OCI-LY7 (cell line): ENCODE measurements at regions not wholly inside any gene's neighbourhood (a gene's known extent, or its start where the extent isn't known, plus 50 kb on each side); places are given as distances from the start of the nearest gene placed in this dataset.

Experiments used
- BruUV-seq: library from RNA; stranded (reverse); fragments of 400-500 nt; replicated peaks from 2 replicates; lab custom pipeline; 2021; lab: Mats Ljungman, UMichigan
- CTCF ChIA-PET: fragments of 300-600 bp; sonication (Branson Sonifier 250); formaldehyde crosslinking; loops from one replicate; lab custom pipeline; 2022; ENCODE audit warnings: antibody characterized with exemption; ENCODE audit not compliant: unreplicated experiment; lab: Charles Lee
- POLR2A ChIA-PET: fragments of 300-600 bp; sonication (Branson Sonifier 250); formaldehyde crosslinking; loops from one replicate; lab custom pipeline; 2022; ENCODE audit warnings: antibody characterized with exemption; lab: Charles Lee
- DNase-seq: peaks from one replicate; pipeline ENCODE4 v3.0.0-alpha.2; 2015; ENCODE audit warnings: low spot score
- H2AFZ ChIP-seq: fragments of 200-600 bp; sonication (generic), shearing (Covaris generic); 2 replicates; pipeline ENCODE4 v1.6.1; 2014; ENCODE audit warnings: mild to moderate bottlenecking, antibody characterized with exemption, low read length, moderate library complexity
- H3K27ac ChIP-seq: fragments of 200-600 bp; sonication (generic); 2 replicates; pipeline ENCODE4 v1.5.1; 2014; ENCODE audit warnings: mixed run types, low read depth, mild to moderate bottlenecking, moderate library complexity, low read length, inconsistent platforms; ENCODE audit not compliant: poor library complexity, severe bottlenecking
- H3K36me3 ChIP-seq: fragments of 200-600 bp; sonication (generic); 2 replicates; pipeline ENCODE4 v1.6.1; 2014; ENCODE audit warnings: mild to moderate bottlenecking, antibody characterized with exemption, low read length, moderate library complexity, mixed read lengths; ENCODE audit not compliant: insufficient read depth
- H3K4me1 ChIP-seq: fragments of 200-600 bp; sonication (generic); 2 replicates; pipeline ENCODE4 v1.5.1; 2014; ENCODE audit warnings: mild to moderate bottlenecking, low read length; ENCODE audit not compliant: insufficient read depth, poor library complexity, severe bottlenecking
- H3K4me2 ChIP-seq: fragments of 200-600 bp; sonication (generic); 2 replicates; pipeline ENCODE4 v1.6.1; 2014; ENCODE audit warnings: mild to moderate bottlenecking, low read length
- H3K4me3 ChIP-seq: fragments of 200-600 bp; sonication (generic); 2 replicates; pipeline ENCODE4 v1.5.1; 2014; ENCODE audit warnings: mild to moderate bottlenecking, low read depth, low read length; ENCODE audit not compliant: poor library complexity, severe bottlenecking
- H3K79me2 ChIP-seq: fragments of 200-600 bp; sonication (generic); 2 replicates; pipeline ENCODE4 v1.6.1; 2016; ENCODE audit warnings: low read depth, mild to moderate bottlenecking, low read length, moderate library complexity, mixed read lengths; ENCODE audit not compliant: insufficient read depth
- H3K9me2 ChIP-seq: fragments of 200-600 bp; sonication (generic); 2 replicates; pipeline ENCODE4 v1.6.1; 2016; ENCODE audit warnings: mild to moderate bottlenecking, low read length, mixed read lengths; ENCODE audit not compliant: insufficient read depth
- H3K9me3 ChIP-seq: fragments of 200-600 bp; sonication (generic); 2 replicates; pipeline ENCODE4 v1.6.1; 2014; ENCODE audit warnings: mild to moderate bottlenecking, mixed run types, low read length, mixed read lengths
- H4K20me1 ChIP-seq: fragments of 200-600 bp; sonication (generic); 2 replicates; pipeline ENCODE4 v1.6.1; 2014; ENCODE audit warnings: mild to moderate bottlenecking, antibody characterized with exemption, low read length, moderate library complexity, mixed read lengths; ENCODE audit not compliant: insufficient read depth
- CTCF ChIP-seq: fragments of 200-600 bp; sonication (generic); conservative IDR thresholded peaks from 2 replicates; pipeline ENCODE4 v1.5.1; 2014; ENCODE audit warnings: mild to moderate bottlenecking, antibody characterized with exemption, low read length, moderate library complexity, mixed read lengths
- EZH2phosphoT487 ChIP-seq: fragments of 200-600 bp; sonication (generic); IDR thresholded peaks from 2 replicates; pipeline ENCODE4 v1.6.1; 2018; ENCODE audit warnings: low read depth, borderline replicate concordance, mild to moderate bottlenecking, mixed run types, antibody characterized with exemption, low read length, moderate library complexity, mixed read lengths
- intact Hi-C: fragments of 100-400 bp; cut with micrococcal nuclease; formaldehyde crosslinking; loops from one replicate; pipeline ENCODE4 v1.10.0; 2022; ENCODE audit not compliant: unreplicated experiment

- ChIA-PET POLR2A (no interaction called here), CTCF (no interaction called here)
- Histone ChIP-seq H3K4me1 (no peaks in the 10 kb centered on the region), H4K20me1 (no peaks in the 10 kb centered on the region), H3K9me3 (no peaks in the 10 kb centered on the region), H3K79me2 (no peaks in the 10 kb centered on the region), H3K4me3 (no peak overlapping the region), H3K36me3 (no peaks in the 10 kb centered on the region), H3K27ac (no peak overlapping the region), H2AFZ (no peak overlapping the region), H3K4me2 (no peak overlapping the region), H3K9me2 (no peaks in the 10 kb centered on the region)
- DNase-seq = no peak
- TF ChIP-seq CTCF (no peak), EZH2phosphoT487 (no peak)
- intact Hi-C loops = no loop called here
- BruUV-seq = no TSS peak
Measured at GRCh38 chr2:71938108-71938507, 209.6 kb downstream of the CYP26B1 start.

- Histone ChIP-seq H4K20me1 (no peaks in the 10 kb centered on the region), H3K4me3 (no peak overlapping the region), H3K9me3 (no peaks in the 10 kb centered on the region), H3K9me2 (no peaks in the 10 kb centered on the region), H3K36me3 (no peaks in the 10 kb centered on the region), H3K27ac (no peak overlapping the region), H3K4me1 (no peaks in the 10 kb centered on the region), H3K79me2 (no peaks in the 10 kb centered on the region), H3K4me2 (no peak overlapping the region), H2AFZ (no peak overlapping the region)
- TF ChIP-seq EZH2phosphoT487 (no peak), CTCF (no peak)
- ChIA-PET CTCF (no interaction called here), POLR2A (no interaction called here)
- DNase-seq = no peak
- intact Hi-C loops = no loop called here
- no TSS peak for BruUV-seq
Measured at GRCh38 chr2:71937396-71937795, 210.3 kb downstream of the CYP26B1 start.

- TF ChIP-seq EZH2phosphoT487 (no peak), CTCF (no peak)
- no peaks in the 10 kb centered on the region for H3K4me1 ChIP-seq
- intact Hi-C loops = no loop called here
- no peak overlapping the region for H2AFZ ChIP-seq
- H3K79me2 ChIP-seq = no peaks in the 10 kb centered on the region
- H3K36me3 ChIP-seq = no peaks in the 10 kb centered on the region
- H3K4me2 ChIP-seq = no peak overlapping the region
- no peak overlapping the region for H3K27ac ChIP-seq
- POLR2A ChIA-PET = no interaction called here
- CTCF ChIA-PET = interaction anchor here (1.1 kb wide), 1 partner anchor 13 kb away, joined by 3 read pairs; no protein-coding TSS in a partner anchor
- no peaks in the 10 kb centered on the region for H3K9me3 ChIP-seq
- BruUV-seq = no TSS peak
- no peaks in the 10 kb centered on the region for H3K9me2 ChIP-seq
- H4K20me1 ChIP-seq = no peaks in the 10 kb centered on the region
- no peak overlapping the region for H3K4me3 ChIP-seq
- no peak for DNase-seq
Measured at GRCh38 chr2:71936076-71937030, 211.3 kb downstream of the CYP26B1 start.
